ENCODE measurements at regions not wholly inside any gene's neighbourhood (a gene's known extent, or its start where the extent isn't known, plus 50 kb on each side); places are given as distances from the start of the nearest gene placed in this dataset.
"Not testable (repeated sequence)": the region's sequence is repeated elsewhere in the genome, so short reads cannot be mapped to it uniquely, and the experiment has no call there.

DNA sequence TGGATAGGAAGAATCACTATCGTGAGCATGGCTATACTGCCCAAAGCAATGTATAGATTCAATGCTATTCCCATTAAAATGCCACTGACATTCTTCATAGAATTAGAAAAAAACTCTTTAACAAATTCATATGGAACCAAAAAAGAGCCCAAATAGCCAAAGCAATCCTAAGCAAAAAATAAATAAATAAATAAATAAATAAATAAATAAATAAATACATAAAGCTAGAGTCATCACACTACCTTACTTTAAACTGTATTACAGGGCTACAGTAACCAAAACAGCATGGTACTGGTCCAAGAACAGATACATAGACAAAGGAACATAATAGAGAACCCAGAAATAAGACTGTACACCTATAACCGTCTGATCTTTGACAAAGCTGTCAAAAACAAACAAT lies 180.4 kb upstream of the CDKN2B start:
- no peaks in the 10 kb centered on the region for H4K20me1 ChIP-seq (ENCODE audit: control insufficient read depth, extremely low read depth, insufficient read depth, low read length)
- H3K79me2 ChIP-seq (ENCODE audit: control insufficient read depth, insufficient read depth, low read length), result no peaks in the 10 kb centered on the region
- H3K27me3 ChIP-seq (ENCODE audit: control insufficient read depth, insufficient read depth, low read length), result no peaks in the 10 kb centered on the region
- H3K9ac ChIP-seq (ENCODE audit: insufficient read depth, low read length), result no peak overlapping the region
- H3K4me3 ChIP-seq (replicated peaks in 1 of 4; ENCODE audit: control extremely low read depth in 1 of 4, insufficient read depth in 1 of 4, low read depth in 3 of 4, low read length in 4 of 4), result no peak overlapping the region
- no peaks in the 10 kb centered on the region for H3K9me3 ChIP-seq (ENCODE audit: control insufficient read depth, insufficient read depth, low read depth, low read length)
- no peaks in the 10 kb centered on the region for H3K36me3 ChIP-seq (ENCODE audit: control insufficient read depth, insufficient read depth, low read length)
- no peak overlapping the region for H3K4me2 ChIP-seq (ENCODE audit: extremely low read depth, insufficient read depth, low read length)
- H2AFZ ChIP-seq (ENCODE audit: low read length), result no peak overlapping the region
- no peaks in the 10 kb centered on the region for H3K4me1 ChIP-seq (ENCODE audit: control insufficient read depth, extremely low read depth, insufficient read depth, low read length)
- no peak for TF ChIP-seq EZH2 (IDR thresholded peaks at IDR 0.05; ENCODE audit: low read length, missing control alignments)
- no peak overlapping the region for H3K27ac ChIP-seq (ENCODE audit: insufficient read depth, low read length)
- DNase-seq (ENCODE audit: low read depth in 2 of 2), result no peak

DNA sequence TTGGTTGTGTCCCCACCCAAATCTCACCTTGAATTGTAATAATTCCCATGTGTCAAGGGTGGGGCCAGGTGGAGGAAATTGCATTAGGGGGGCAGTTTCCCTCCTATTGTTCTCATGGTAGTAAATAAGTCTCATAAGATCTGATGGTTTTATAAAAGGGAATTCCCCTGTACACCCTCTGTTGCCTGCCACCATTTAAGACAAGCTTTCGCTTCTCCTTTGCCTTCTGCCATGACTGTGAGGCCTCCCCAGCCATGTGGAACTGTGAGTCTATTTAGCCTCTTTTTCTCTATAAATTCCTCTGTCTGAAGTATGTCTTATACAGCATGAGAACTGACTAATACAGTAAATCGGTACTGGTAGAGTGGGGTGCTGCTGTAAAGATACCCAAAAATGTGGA lies 187.9 kb upstream of the CDKN2B start:
- not testable (repeated sequence) for H3K4me1 ChIP-seq (ENCODE audit: control insufficient read depth, extremely low read depth, insufficient read depth, low read length); H3K36me3 ChIP-seq (ENCODE audit: control insufficient read depth, insufficient read depth, low read length); H3K79me2 ChIP-seq (ENCODE audit: control insufficient read depth, insufficient read depth, low read length); H4K20me1 ChIP-seq (ENCODE audit: control insufficient read depth, extremely low read depth, insufficient read depth, low read length); H3K9me3 ChIP-seq (ENCODE audit: control insufficient read depth, insufficient read depth, low read depth, low read length); H3K4me2 ChIP-seq (ENCODE audit: extremely low read depth, insufficient read depth, low read length); DNase-seq (ENCODE audit: low read depth in 2 of 2); H2AFZ ChIP-seq (ENCODE audit: low read length); H3K27me3 ChIP-seq (ENCODE audit: control insufficient read depth, insufficient read depth, low read length); H3K9ac ChIP-seq (ENCODE audit: insufficient read depth, low read length); H3K27ac ChIP-seq (ENCODE audit: insufficient read depth, low read length); H3K4me3 ChIP-seq (replicated peaks in 1 of 4; ENCODE audit: control extremely low read depth in 1 of 4, insufficient read depth in 1 of 4, low read depth in 3 of 4, low read length in 4 of 4)

DNA sequence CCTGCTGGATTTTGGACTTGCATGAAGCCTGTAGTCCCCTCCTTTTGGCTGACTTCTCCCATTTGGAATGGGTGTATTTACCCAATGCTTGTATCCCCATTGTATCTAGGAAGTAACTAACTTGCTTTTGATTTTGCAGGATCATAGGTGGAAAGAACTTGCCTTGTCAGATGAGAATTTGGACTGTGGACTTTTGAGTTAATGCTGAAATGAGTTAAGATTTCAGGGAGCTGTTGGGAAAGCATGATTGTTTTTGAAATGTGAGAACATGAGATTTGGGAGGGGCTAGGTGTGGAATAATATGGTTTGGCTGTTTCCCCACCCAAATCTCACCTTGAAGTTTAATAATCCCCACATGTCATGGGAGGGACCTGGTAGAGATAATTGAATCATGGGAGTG lies 189.6 kb upstream of the CDKN2B start:
- H2AFZ ChIP-seq (ENCODE audit: low read length), result no peak overlapping the region
- no peaks in the 10 kb centered on the region for H3K4me1 ChIP-seq (ENCODE audit: control insufficient read depth, extremely low read depth, insufficient read depth, low read length)
- H3K4me2 ChIP-seq (ENCODE audit: extremely low read depth, insufficient read depth, low read length), result no peak overlapping the region
- no peak overlapping the region for H3K27ac ChIP-seq (ENCODE audit: insufficient read depth, low read length)
- no peak overlapping the region for H3K4me3 ChIP-seq (replicated peaks in 1 of 4; ENCODE audit: control extremely low read depth in 1 of 4, insufficient read depth in 1 of 4, low read depth in 3 of 4, low read length in 4 of 4)
- H4K20me1 ChIP-seq (ENCODE audit: control insufficient read depth, extremely low read depth, insufficient read depth, low read length), result no peaks in the 10 kb centered on the region
- no peak for DNase-seq (ENCODE audit: low read depth in 2 of 2)
- TF ChIP-seq EZH2 (IDR thresholded peaks at IDR 0.05; ENCODE audit: low read length, missing control alignments), result no peak
- TF ChIP-seq, protein P1, sequence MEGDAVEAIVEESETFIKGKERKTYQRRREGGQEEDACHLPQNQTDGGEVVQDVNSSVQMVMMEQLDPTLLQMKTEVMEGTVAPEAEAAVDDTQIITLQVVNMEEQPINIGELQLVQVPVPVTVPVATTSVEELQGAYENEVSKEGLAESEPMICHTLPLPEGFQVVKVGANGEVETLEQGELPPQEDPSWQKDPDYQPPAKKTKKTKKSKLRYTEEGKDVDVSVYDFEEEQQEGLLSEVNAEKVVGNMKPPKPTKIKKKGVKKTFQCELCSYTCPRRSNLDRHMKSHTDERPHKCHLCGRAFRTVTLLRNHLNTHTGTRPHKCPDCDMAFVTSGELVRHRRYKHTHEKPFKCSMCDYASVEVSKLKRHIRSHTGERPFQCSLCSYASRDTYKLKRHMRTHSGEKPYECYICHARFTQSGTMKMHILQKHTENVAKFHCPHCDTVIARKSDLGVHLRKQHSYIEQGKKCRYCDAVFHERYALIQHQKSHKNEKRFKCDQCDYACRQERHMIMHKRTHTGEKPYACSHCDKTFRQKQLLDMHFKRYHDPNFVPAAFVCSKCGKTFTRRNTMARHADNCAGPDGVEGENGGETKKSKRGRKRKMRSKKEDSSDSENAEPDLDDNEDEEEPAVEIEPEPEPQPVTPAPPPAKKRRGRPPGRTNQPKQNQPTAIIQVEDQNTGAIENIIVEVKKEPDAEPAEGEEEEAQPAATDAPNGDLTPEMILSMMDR (conservative IDR thresholded peaks at IDR 0.05 in 1 of 2, IDR thresholded peaks at IDR 0.05 in 1 of 2; ENCODE audit: low read depth in 1 of 2, low read length in 2 of 2), result no peak
- no peaks in the 10 kb centered on the region for H3K27me3 ChIP-seq (ENCODE audit: control insufficient read depth, insufficient read depth, low read length)
- H3K36me3 ChIP-seq (ENCODE audit: control insufficient read depth, insufficient read depth, low read length), result no peaks in the 10 kb centered on the region
- no peaks in the 10 kb centered on the region for H3K79me2 ChIP-seq (ENCODE audit: control insufficient read depth, insufficient read depth, low read length)
- no peaks in the 10 kb centered on the region for H3K9me3 ChIP-seq (ENCODE audit: control insufficient read depth, insufficient read depth, low read depth, low read length)
- no peak overlapping the region for H3K9ac ChIP-seq (ENCODE audit: insufficient read depth, low read length)

DNA sequence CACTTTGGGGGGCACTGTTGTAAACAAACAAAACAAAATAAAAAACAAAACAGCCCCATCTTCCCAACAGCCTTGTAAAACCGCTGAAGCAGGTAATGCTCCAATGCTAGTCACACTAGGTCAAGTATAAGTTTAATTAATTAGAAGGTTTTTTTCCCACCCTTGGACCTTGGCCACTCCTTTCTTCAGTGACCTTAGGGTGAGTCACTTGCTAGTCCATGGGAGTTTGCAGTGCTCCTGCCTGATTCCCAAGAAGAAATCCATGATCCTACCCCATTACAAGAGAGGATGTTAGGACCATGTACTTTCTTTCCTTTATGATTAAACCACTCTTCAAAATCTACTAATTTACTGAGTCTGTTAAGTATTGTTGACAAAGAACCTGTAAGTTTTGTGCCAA lies 192.2 kb upstream of the CDKN2B start:
- DNase-seq (ENCODE audit: low read depth in 2 of 2), result no peak

More for the DNA sequence above, 192.2 kb upstream of the CDKN2B start:
- Histone ChIP-seq H3K4me3 (replicated peaks in 1 of 4; ENCODE audit: control extremely low read depth in 1 of 4, insufficient read depth in 1 of 4, low read depth in 3 of 4, low read length in 4 of 4) (no peak overlapping the region), H3K27ac (ENCODE audit: insufficient read depth, low read length) (no peak overlapping the region), H2AFZ (ENCODE audit: low read length) (no peak overlapping the region), H4K20me1 (ENCODE audit: control insufficient read depth, extremely low read depth, insufficient read depth, low read length) (no peaks in the 10 kb centered on the region), H3K79me2 (ENCODE audit: control insufficient read depth, insufficient read depth, low read length) (no peaks in the 10 kb centered on the region), H3K27me3 (ENCODE audit: control insufficient read depth, insufficient read depth, low read length) (no peaks in the 10 kb centered on the region), H3K36me3 (ENCODE audit: control insufficient read depth, insufficient read depth, low read length) (no peaks in the 10 kb centered on the region), H3K4me1 (ENCODE audit: control insufficient read depth, extremely low read depth, insufficient read depth, low read length) (peaks cover 2% of the 10 kb centered on the region), H3K4me2 (ENCODE audit: extremely low read depth, insufficient read depth, low read length) (no peak overlapping the region), H3K9me3 (ENCODE audit: control insufficient read depth, insufficient read depth, low read depth, low read length) (no peaks in the 10 kb centered on the region), H3K9ac (ENCODE audit: insufficient read depth, low read length) (no peak overlapping the region)
- TF ChIP-seq EZH2 (IDR thresholded peaks at IDR 0.05; ENCODE audit: low read length, missing control alignments), result no peak
- TF ChIP-seq, protein P1 (conservative IDR thresholded peaks at IDR 0.05 in 1 of 2, IDR thresholded peaks at IDR 0.05 in 1 of 2; ENCODE audit: low read depth in 1 of 2, low read length in 2 of 2), result no peak

Measured in fibroblast of lung (primary cell).